Neural progenitor cell (in vitro differentiated cells): ENCODE measurements at regions not wholly inside any gene's neighbourhood (a gene's known extent, or its start where the extent isn't known, plus 50 kb on each side); places are given as distances from the start of the nearest gene placed in this dataset.

ENCODE experiments used
- CTCF ChIP-seq: fragments of 200-600 bp; sonication (generic); IDR thresholded peaks from 2 replicates; pipeline ENCODE4 v1.5.1; 2017; ENCODE audit warnings: antibody characterized with exemption, mild to moderate bottlenecking
- EZH2 ChIP-seq: fragments of 200-600 bp; sonication (generic); IDR thresholded peaks from 2 replicates; pipeline ENCODE4 v1.6.1; 2017; ENCODE audit warnings: antibody characterized with exemption, mild to moderate bottlenecking, moderate library complexity
- EZH2phosphoT487 ChIP-seq: fragments of 200-600 bp; sonication (generic); IDR thresholded peaks from 2 replicates; pipeline ENCODE4 v1.6.1; 2017; ENCODE audit warnings: antibody characterized with exemption

DNA sequence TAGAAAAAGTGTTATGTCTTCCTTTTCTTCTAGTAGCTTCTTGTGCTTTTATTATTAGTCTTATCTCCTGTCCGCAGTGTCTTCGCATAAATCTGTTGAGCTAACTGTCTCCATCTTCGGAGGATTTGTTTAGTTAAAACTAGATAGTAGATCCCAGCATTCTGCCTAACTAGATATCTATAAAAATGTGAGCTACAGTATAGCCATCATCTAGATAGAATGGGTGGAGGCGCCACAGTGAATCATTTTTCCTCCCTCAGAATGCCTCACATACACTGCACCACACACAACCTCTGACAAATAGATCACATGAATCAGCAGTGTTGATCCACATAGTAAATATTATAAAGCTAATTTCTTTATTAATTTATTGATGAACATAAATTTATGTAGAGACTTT lies 220.3 kb upstream of the GAS1 start:
- no peak for TF ChIP-seq CTCF
- no peak for TF ChIP-seq EZH2
- TF ChIP-seq EZH2phosphoT487: no peak
